GM12874 (cell line): ENCODE measurements at regions not wholly inside any gene's neighbourhood (a gene's known extent, or its start where the extent isn't known, plus 50 kb on each side); places are given as distances from the start of the nearest gene placed in this dataset.

Experiments
- CTCF ChIP-seq: IDR thresholded peaks from 2 replicates; pipeline ENCODE4 v1.5.1; 2011; ENCODE audit warnings: low read depth, mild to moderate bottlenecking, control low read depth, low read length, moderate library complexity; ENCODE audit not compliant: insufficient read depth

GRCh38 chr10:78739444-78740053, 329.2 kb upstream of the ZMIZ1 start:
- TF ChIP-seq CTCF, result no peak

- TF ChIP-seq CTCF, result no peak
These were observed 327.5 kb upstream of the ZMIZ1 start for GRCh38 chr10:78740976-78741915.

- no peak for TF ChIP-seq CTCF
These were observed 326.4 kb upstream of the ZMIZ1 start for GRCh38 chr10:78742406-78742729.

- no peak for TF ChIP-seq CTCF
These were observed 325.8 kb upstream of the ZMIZ1 start for GRCh38 chr10:78742730-78743615.

- no peak for TF ChIP-seq CTCF
These were observed 324.7 kb upstream of the ZMIZ1 start for GRCh38 chr10:78744056-78744455.

GRCh38 chr10:78744491-78745090, 324.2 kb upstream of the ZMIZ1 start:
- no peak for TF ChIP-seq CTCF
